Hippocampal formation (tissue), 2 donors: ENCODE measurements at regions not wholly inside any gene's neighbourhood (a gene's known extent, or its start where the extent isn't known, plus 50 kb on each side); places are given as distances from the start of the nearest gene placed in this dataset.

Source experiments
- DNase-seq, 2 donors: peaks; one replicate each; lab custom pipeline; 2025; lab: John Stamatoyannopoulos, UW

GRCh38 chrX:36436361-36436760 lies 516.8 kb downstream of the CFAP47 start:
- DNase-seq: no peak

- DNase-seq: no peak
Observed at GRCh38 chrX:36443007-36443406, 523.5 kb downstream of the CFAP47 start.

- DNase-seq: peak in 1 of 2 donors; percentile 0
Observed at GRCh38 chrX:36445566-36445965, 526.0 kb downstream of the CFAP47 start.

- no peak for DNase-seq
Observed at GRCh38 chrX:36462142-36462541, 542.6 kb downstream of the CFAP47 start.

- DNase-seq: no peak
Observed at GRCh38 chrX:36480441-36480990, 527.6 kb upstream of the FAM47C start.

- DNase-seq: no peak
Observed at GRCh38 chrX:36501169-36501702, 506.9 kb upstream of the FAM47C start.

GRCh38 chrX:36504625-36505024 lies 503.5 kb upstream of the FAM47C start:
- DNase-seq: no peak

- DNase-seq: no peak
Observed at GRCh38 chrX:36508042-36508441, 500.1 kb upstream of the FAM47C start.

- DNase-seq: no peak
Observed at GRCh38 chrX:36510736-36511135, 497.4 kb upstream of the FAM47C start.

- DNase-seq: peak in 1 of 2 donors; percentile 1
Observed at GRCh38 chrX:36528661-36529060, 479.5 kb upstream of the FAM47C start.

GRCh38 chrX:36534900-36535299 lies 473.3 kb upstream of the FAM47C start:
- no peak for DNase-seq

- no peak for DNase-seq
Observed at GRCh38 chrX:36543499-36543898, 464.7 kb upstream of the FAM47C start.

GRCh38 chrX:36562986-36563385 lies 445.2 kb upstream of the FAM47C start:
- no peak for DNase-seq

GRCh38 chrX:36568946-36569345 lies 439.2 kb upstream of the FAM47C start:
- DNase-seq: no peak

- no peak for DNase-seq
Observed at GRCh38 chrX:36573720-36574119, 434.4 kb upstream of the FAM47C start.

- no peak for DNase-seq
Observed at GRCh38 chrX:36575670-36576069, 432.5 kb upstream of the FAM47C start.

- no peak for DNase-seq
Observed at GRCh38 chrX:36577006-36577405, 431.2 kb upstream of the FAM47C start.

GRCh38 chrX:36581030-36581429 lies 427.1 kb upstream of the FAM47C start:
- DNase-seq: no peak

GRCh38 chrX:36583674-36584073 lies 424.5 kb upstream of the FAM47C start:
- no peak for DNase-seq

- no peak for DNase-seq
Observed at GRCh38 chrX:36609616-36610585, 398.3 kb upstream of the FAM47C start.

- DNase-seq: no peak
Observed at GRCh38 chrX:36626898-36627297, 381.3 kb upstream of the FAM47C start.

- DNase-seq: no peak
Observed at GRCh38 chrX:36640232-36640631, 367.9 kb upstream of the FAM47C start.

- no peak for DNase-seq
Observed at GRCh38 chrX:36642052-36642451, 366.1 kb upstream of the FAM47C start.
